Trophoblast cell (in vitro differentiated cells and primary cell): ENCODE measurements at regions not wholly inside any gene's neighbourhood (a gene's known extent, or its start where the extent isn't known, plus 50 kb on each side); places are given as distances from the start of the nearest gene placed in this dataset.

Experiments used
- DNase-seq, 2 donors: peaks; one replicate each; pipeline ENCODE4 v3.0.0-alpha.2; 2016
- H2AFZ ChIP-seq: 2 replicates; pipeline ENCODE4 v1.6.1; 2013; ENCODE audit warnings: low read length, moderate library complexity, mild to moderate bottlenecking; ENCODE audit not compliant: insufficient read depth, poor library complexity
- H2AK5ac ChIP-seq: 2 replicates; pipeline ENCODE4 v1.6.1; 2013; ENCODE audit warnings: mild to moderate bottlenecking, low read length
- H2BK120ac ChIP-seq: 2 replicates; pipeline ENCODE4 v1.6.1; 2013; ENCODE audit warnings: low read length, mild to moderate bottlenecking, moderate library complexity; ENCODE audit not compliant: insufficient read depth, poor library complexity
- H2BK12ac ChIP-seq: 2 replicates; pipeline ENCODE4 v1.6.1; 2013; ENCODE audit warnings: mild to moderate bottlenecking, low read length, moderate library complexity
- H2BK5ac ChIP-seq: 2 replicates; pipeline ENCODE4 v1.6.1; 2013; ENCODE audit warnings: low read length, low read depth, moderate library complexity, mild to moderate bottlenecking; ENCODE audit not compliant: poor library complexity
- H3K14ac ChIP-seq: 2 replicates; pipeline ENCODE4 v1.6.1; 2013; ENCODE audit warnings: mild to moderate bottlenecking, low read length
- H3K18ac ChIP-seq: 2 replicates; pipeline ENCODE4 v1.6.1; 2013; ENCODE audit warnings: mild to moderate bottlenecking, low read length
- H3K23ac ChIP-seq: 2 replicates; pipeline ENCODE4 v1.6.1; 2013; ENCODE audit warnings: low read length
- H3K27ac ChIP-seq: 2 replicates; pipeline ENCODE4 v1.5.1; 2013; ENCODE audit warnings: low read depth, mild to moderate bottlenecking, inconsistent platforms, low read length, moderate library complexity
- H3K27me3 ChIP-seq: 2 replicates; pipeline ENCODE4 v1.6.1; 2013; ENCODE audit warnings: inconsistent platforms, mild to moderate bottlenecking, low read length, moderate library complexity; ENCODE audit not compliant: insufficient read depth
- H3K36me3 ChIP-seq, 2 experiments: 1 replicate in 1 of 2; 2 replicates in 1 of 2; pipeline ENCODE4 v1.6.1; 2013; ENCODE audit warnings: low read length in 2 of 2, mild to moderate bottlenecking in 2 of 2, moderate library complexity in 1 of 2; ENCODE audit not compliant: insufficient read depth in 2 of 2, control insufficient read depth in 1 of 2
- H3K4ac ChIP-seq: 2 replicates; pipeline ENCODE4 v1.6.1; 2013; ENCODE audit warnings: low read depth, mild to moderate bottlenecking, low read length, moderate library complexity
- H3K4me1 ChIP-seq, 2 experiments: 1 replicate in 1 of 2; 2 replicates in 1 of 2; pipeline ENCODE4 v1.6.1; 2013; ENCODE audit warnings: low read length in 2 of 2, mild to moderate bottlenecking in 2 of 2, moderate library complexity in 1 of 2; ENCODE audit not compliant: insufficient read depth in 2 of 2, control insufficient read depth in 1 of 2
- H3K4me2 ChIP-seq: 2 replicates; pipeline ENCODE4 v1.6.1; 2013; ENCODE audit warnings: inconsistent platforms, mild to moderate bottlenecking, low read length, moderate library complexity
- H3K4me3 ChIP-seq: 2 replicates; pipeline ENCODE4 v1.5.1; 2013; ENCODE audit warnings: mild to moderate bottlenecking, low read depth, low read length, inconsistent platforms
- H3K79me1 ChIP-seq: one replicate; pipeline ENCODE4 v1.6.1; 2013; ENCODE audit warnings: low read length
- H3K79me2 ChIP-seq: 2 replicates; pipeline ENCODE4 v1.6.1; 2013; ENCODE audit warnings: low read length, mild to moderate bottlenecking; ENCODE audit not compliant: control insufficient read depth, insufficient read depth, poor library complexity
- H3K9ac ChIP-seq: 2 replicates; pipeline ENCODE4 v1.6.1; 2013; ENCODE audit warnings: mild to moderate bottlenecking, low read length
- H3K9me3 ChIP-seq: 2 replicates; pipeline ENCODE4 v1.6.1; 2013; ENCODE audit warnings: low read depth, mild to moderate bottlenecking, control low read depth, inconsistent platforms, low read length; ENCODE audit not compliant: insufficient read depth
- H4K12ac ChIP-seq: 2 replicates; pipeline ENCODE4 v1.6.1; 2013; ENCODE audit warnings: low read depth, mild to moderate bottlenecking, low read length, moderate library complexity
- H4K8ac ChIP-seq: 2 replicates; pipeline ENCODE4 v1.6.1; 2013; ENCODE audit warnings: low read depth, mild to moderate bottlenecking, low read length, moderate library complexity
- H4K91ac ChIP-seq: one replicate; pipeline ENCODE4 v1.6.1; 2013; ENCODE audit warnings: low read depth, mild to moderate bottlenecking, low read length, moderate library complexity
- WGBS: extraction: QIAGEN DNeasy Blood & Tissue Kit; methylation state at CpG from one replicate; pipeline ENCODE4 v1.1.7; 2013; ENCODE audit warnings: missing lambda C conversion rate; ENCODE audit not compliant: insufficient read length, insufficient coverage; ENCODE audit errors: extremely low coverage; 5-methylcytosine and 5-hydroxymethylcytosine counted together

DNA sequence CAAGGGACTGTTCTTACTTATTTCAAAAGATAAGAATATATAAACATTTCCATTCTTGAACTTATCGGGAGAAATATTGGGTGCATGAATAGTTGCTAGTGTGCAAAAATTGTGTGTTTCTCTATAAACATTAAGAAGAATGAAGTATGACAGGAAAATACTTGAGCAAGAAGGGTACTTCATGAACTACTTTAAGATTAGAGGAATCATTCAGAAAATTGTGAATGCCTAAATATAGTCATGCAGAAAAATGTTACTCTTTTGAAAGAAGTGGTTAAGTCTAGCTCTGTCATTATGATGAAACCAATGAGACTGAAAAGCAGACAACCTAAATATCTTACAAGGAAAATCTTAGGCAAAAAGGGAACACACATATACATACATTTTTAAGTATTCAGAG is 207.8 kb upstream of the PCDH18 start:
- Histone ChIP-seq H4K8ac (no peak overlapping the region), H3K27me3 (no peaks in the 10 kb centered on the region), H3K4me3 (no peak overlapping the region), H2BK120ac (no peak overlapping the region), H2BK5ac (no peak overlapping the region), H2BK12ac (no peak overlapping the region), H3K79me2 (no peaks in the 10 kb centered on the region), H3K9ac (no peak overlapping the region), H3K23ac (no peak overlapping the region), H3K18ac (no peak overlapping the region), H2AFZ (no peak overlapping the region), H3K36me3 (no peaks in the 10 kb centered on the region), H3K27ac (no peak overlapping the region), H3K14ac (no peak overlapping the region), H3K4me2 (no peak overlapping the region), H2AK5ac (no peak overlapping the region), H3K4me1 (no peaks in the 10 kb centered on the region), H3K9me3 (no peaks in the 10 kb centered on the region), H3K4ac (no peak overlapping the region), H3K79me1 (no peaks in the 10 kb centered on the region), H4K91ac (no peak overlapping the region), H4K12ac (no peak overlapping the region)
- peak in 1 of 2 donors; percentile 39 for DNase-seq
- WGBS = no CpG with 5 or more reads among the region's 1 CpG

DNA sequence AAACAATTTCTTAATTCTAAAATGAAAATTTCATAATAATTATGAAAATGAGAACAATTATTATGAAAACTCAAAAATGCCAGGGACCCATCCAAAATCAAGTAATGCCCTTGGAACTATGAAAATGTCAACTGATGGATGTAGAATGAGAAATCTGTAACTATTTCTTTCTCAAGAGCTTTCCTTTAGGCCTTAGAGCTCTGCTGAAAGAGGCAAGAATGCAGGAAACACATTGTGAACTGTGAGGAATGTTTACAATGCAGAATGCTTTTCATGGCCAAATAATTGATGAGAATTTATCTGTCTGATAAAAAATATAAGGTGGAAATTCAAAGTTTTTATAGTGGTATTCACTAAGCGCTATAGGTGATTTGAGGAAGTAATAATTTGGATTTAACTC is 207.1 kb upstream of the PCDH18 start:
- Histone ChIP-seq H3K36me3 (no peaks in the 10 kb centered on the region), H2BK120ac (no peak overlapping the region), H3K14ac (no peak overlapping the region), H3K4me3 (no peak overlapping the region), H4K91ac (no peak overlapping the region), H3K9me3 (no peaks in the 10 kb centered on the region), H4K12ac (no peak overlapping the region), H3K18ac (no peak overlapping the region), H3K4me2 (no peak overlapping the region), H3K9ac (no peak overlapping the region), H3K23ac (no peak overlapping the region), H3K79me2 (no peaks in the 10 kb centered on the region), H2BK5ac (no peak overlapping the region), H2AFZ (no peak overlapping the region), H2AK5ac (no peak overlapping the region), H3K27me3 (no peaks in the 10 kb centered on the region), H3K27ac (no peak overlapping the region), H3K79me1 (no peaks in the 10 kb centered on the region), H4K8ac (no peak overlapping the region), H3K4me1 (no peaks in the 10 kb centered on the region), H2BK12ac (no peak overlapping the region), H3K4ac (no peak overlapping the region)
- peak in 1 of 2 donors; percentile 34 for DNase-seq
- WGBS = no CpG with 5 or more reads among the region's 1 CpG

DNA sequence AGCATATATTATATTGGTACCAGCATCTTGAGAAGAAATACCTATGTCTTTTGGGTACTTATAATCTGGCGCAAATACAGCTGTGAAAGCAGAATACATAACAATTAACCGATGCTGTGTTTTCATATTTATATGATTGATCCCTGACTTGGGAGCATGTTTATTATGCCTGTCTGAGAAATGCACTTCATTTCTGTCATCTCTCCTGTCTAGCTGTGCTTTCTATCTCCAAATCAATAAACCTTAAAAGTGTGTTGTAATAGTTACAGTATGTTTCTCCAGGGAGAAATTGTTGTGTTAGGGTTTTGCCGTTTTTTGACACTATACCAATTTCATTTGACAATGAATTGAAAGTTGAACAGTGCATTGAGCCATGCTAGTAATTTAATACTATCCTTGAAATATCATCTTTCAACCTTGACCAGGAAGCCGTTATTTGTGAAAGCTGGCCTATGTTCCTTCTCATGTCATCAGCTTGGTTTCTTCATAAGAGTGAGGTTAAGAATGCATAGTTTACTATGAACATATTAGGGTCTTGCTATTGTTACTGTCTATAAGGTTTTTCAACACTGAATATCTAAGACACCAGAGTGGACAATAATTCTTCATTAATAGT is 206.2 kb upstream of the PCDH18 start:
- Histone ChIP-seq H4K91ac (no peak overlapping the region), H2BK120ac (no peak overlapping the region), H2BK5ac (no peak overlapping the region), H3K23ac (no peak overlapping the region), H3K4ac (no peak overlapping the region), H3K4me2 (no peak overlapping the region), H3K27ac (no peak overlapping the region), H3K27me3 (no peaks in the 10 kb centered on the region), H3K9me3 (no peaks in the 10 kb centered on the region), H3K14ac (no peak overlapping the region), H3K79me1 (no peaks in the 10 kb centered on the region), H4K12ac (no peak overlapping the region), H2AFZ (no peak overlapping the region), H3K4me3 (no peak overlapping the region), H3K4me1 (no peaks in the 10 kb centered on the region), H3K9ac (no peak overlapping the region), H3K18ac (no peak overlapping the region), H2AK5ac (no peak overlapping the region), H3K36me3 (no peaks in the 10 kb centered on the region), H3K79me2 (no peaks in the 10 kb centered on the region), H4K8ac (no peak overlapping the region), H2BK12ac (no peak overlapping the region)
- no CpG with 5 or more reads among the region's 4 CpGs for WGBS
- DNase-seq = no peak

DNA sequence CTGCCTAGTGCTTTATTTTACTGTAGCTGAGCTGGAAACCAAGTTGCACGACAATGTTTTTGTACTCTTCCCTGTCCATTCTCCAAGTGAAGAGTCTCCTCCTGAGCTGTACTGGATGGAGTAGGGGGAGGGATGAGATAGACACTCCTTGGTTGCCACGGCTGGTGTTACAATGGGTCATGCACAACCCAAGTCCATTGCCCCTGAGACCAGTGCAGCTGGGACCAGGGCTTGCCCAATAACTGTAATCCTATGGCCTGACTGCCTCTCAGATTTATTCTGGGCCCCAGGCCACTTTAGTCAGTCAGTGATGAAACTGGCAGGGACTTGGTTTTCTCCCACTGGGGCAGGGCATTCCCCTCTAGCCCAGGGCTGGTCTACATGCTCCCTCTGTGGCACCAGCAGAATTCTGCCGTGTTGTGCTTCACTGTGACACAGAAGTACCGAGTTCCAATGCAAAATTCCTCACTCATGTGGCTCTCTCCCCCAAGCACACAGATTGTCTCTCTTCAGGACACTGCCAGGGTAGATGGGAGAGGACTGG is 203.3 kb upstream of the PCDH18 start:
- Histone ChIP-seq H3K18ac (no peak overlapping the region), H3K4me2 (no peak overlapping the region), H3K27me3 (no peaks in the 10 kb centered on the region), H3K79me1 (no peaks in the 10 kb centered on the region), H4K91ac (no peak overlapping the region), H4K8ac (no peak overlapping the region), H2AFZ (no peak overlapping the region), H2AK5ac (no peak overlapping the region), H3K36me3 (no peaks in the 10 kb centered on the region), H2BK12ac (no peak overlapping the region), H2BK120ac (no peak overlapping the region), H3K4me1 (no peaks in the 10 kb centered on the region), H4K12ac (no peak overlapping the region), H3K4ac (no peak overlapping the region), H2BK5ac (no peak overlapping the region), H3K79me2 (no peaks in the 10 kb centered on the region), H3K27ac (no peak overlapping the region), H3K9me3 (no peaks in the 10 kb centered on the region), H3K9ac (no peak overlapping the region), H3K14ac (no peak overlapping the region), H3K23ac (no peak overlapping the region), H3K4me3 (no peak overlapping the region)
- DNase-seq = no peak
- WGBS = no CpG with 5 or more reads among the region's 4 CpGs
